T-helper 2 cell treated with Interferon-gamma antibody and Interleukin-4, amounts not matched to agents 100 ng/mL and 5 ng/mL, for 36 hours (primary cell): ENCODE measurements at regions not wholly inside any gene's neighbourhood (a gene's known extent, or its start where the extent isn't known, plus 50 kb on each side); places are given as distances from the start of the nearest gene placed in this dataset.
"Not testable (repeated sequence)": the region's sequence is repeated elsewhere in the genome, so short reads cannot be mapped to it uniquely, and the experiment has no call there.

ENCODE experiments used
- intact Hi-C: fragments of 100-400 bp; cut with micrococcal nuclease; formaldehyde crosslinking; loops from one replicate; pipeline ENCODE4 v1.15.1; 2023

- intact Hi-C loops: no loop called here
Measured at GRCh38 chr9:33690143-33690933, 105.0 kb upstream of the PRSS3 start.

- intact Hi-C loops: no loop called here
Measured at GRCh38 chr9:33695299-33695698, 100.1 kb upstream of the PRSS3 start.

- intact Hi-C loops: no loop called here
Measured at GRCh38 chr9:33695856-33696255, 99.5 kb upstream of the PRSS3 start.

GRCh38 chr9:33697171-33697570 lies 98.2 kb upstream of the PRSS3 start:
- intact Hi-C loops: no loop called here

GRCh38 chr9:33698267-33698666 lies 97.1 kb upstream of the PRSS3 start:
- intact Hi-C loops: no loop called here

- intact Hi-C loops: not testable (repeated sequence)
Measured at GRCh38 chr9:33700940-33701339, 94.4 kb upstream of the PRSS3 start.

GRCh38 chr9:33703430-33704102 lies 91.8 kb upstream of the PRSS3 start:
- intact Hi-C loops: no loop called here

GRCh38 chr9:33705440-33705839 lies 89.9 kb upstream of the PRSS3 start:
- intact Hi-C loops: not testable (repeated sequence)

GRCh38 chr9:33708441-33708840 lies 86.9 kb upstream of the PRSS3 start:
- intact Hi-C loops: no loop called here

GRCh38 chr9:33709269-33709668 lies 86.1 kb upstream of the PRSS3 start:
- intact Hi-C loops: no loop called here

- intact Hi-C loops: not testable (repeated sequence)
Measured at GRCh38 chr9:33711418-33711817, 83.9 kb upstream of the PRSS3 start.

- intact Hi-C loops: no loop called here
Measured at GRCh38 chr9:33714989-33715388, 80.4 kb upstream of the PRSS3 start.

- intact Hi-C loops: no loop called here
Measured at GRCh38 chr9:33718987-33719386, 76.4 kb upstream of the PRSS3 start.

- intact Hi-C loops: no loop called here
Measured at GRCh38 chr9:33719581-33720374, 75.6 kb upstream of the PRSS3 start.

GRCh38 chr9:33721674-33722358 lies 73.5 kb upstream of the PRSS3 start:
- intact Hi-C loops: loop anchor here (1.0 kb wide), 1 partner anchor 98 kb away; no protein-coding TSS in a partner anchor

- intact Hi-C loops: loop anchor here (1.0 kb wide), 1 partner anchor 98 kb away; no protein-coding TSS in a partner anchor
Measured at GRCh38 chr9:33722359-33722675, 73.0 kb upstream of the PRSS3 start.

GRCh38 chr9:33728613-33729012 lies 66.7 kb upstream of the PRSS3 start:
- intact Hi-C loops: no loop called here

GRCh38 chr9:33731142-33731541 lies 64.2 kb upstream of the PRSS3 start:
- intact Hi-C loops: no loop called here

- intact Hi-C loops: no loop called here
Measured at GRCh38 chr9:33731625-33732024, 63.7 kb upstream of the PRSS3 start.

GRCh38 chr9:33734247-33734940 lies 61.0 kb upstream of the PRSS3 start:
- intact Hi-C loops: not testable (repeated sequence)
